ENCODE measurements at regions not wholly inside any gene's neighbourhood (a gene's known extent, or its start where the extent isn't known, plus 50 kb on each side); places are given as distances from the start of the nearest gene placed in this dataset.
A peak's percentile ranks its signal among the peaks of the same experiment; 100 is the strongest.
"Not testable (repeated sequence)": the region's sequence is repeated elsewhere in the genome, so short reads cannot be mapped to it uniquely, and the experiment has no call there.

DNA sequence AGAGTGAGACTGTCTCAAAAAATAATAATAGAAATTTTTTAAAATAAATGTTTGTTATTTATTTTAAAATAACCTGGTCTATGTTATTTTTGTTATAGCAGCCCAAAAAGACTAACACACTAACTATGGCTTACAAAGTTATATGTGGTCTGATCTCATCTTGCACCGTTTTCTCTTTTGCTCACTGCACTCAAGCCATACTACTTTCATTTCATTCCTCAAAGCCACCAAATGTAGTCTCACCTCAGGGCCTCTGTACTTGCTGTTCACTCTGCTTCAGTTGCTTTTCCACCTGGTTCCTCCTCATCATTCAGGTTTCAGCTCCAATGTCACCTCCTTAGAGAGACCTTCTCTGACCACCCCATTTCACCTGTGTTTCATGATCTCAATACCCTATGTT lies 55.2 kb upstream of the MDM1 start:
- DNase-seq: no peak

DNA sequence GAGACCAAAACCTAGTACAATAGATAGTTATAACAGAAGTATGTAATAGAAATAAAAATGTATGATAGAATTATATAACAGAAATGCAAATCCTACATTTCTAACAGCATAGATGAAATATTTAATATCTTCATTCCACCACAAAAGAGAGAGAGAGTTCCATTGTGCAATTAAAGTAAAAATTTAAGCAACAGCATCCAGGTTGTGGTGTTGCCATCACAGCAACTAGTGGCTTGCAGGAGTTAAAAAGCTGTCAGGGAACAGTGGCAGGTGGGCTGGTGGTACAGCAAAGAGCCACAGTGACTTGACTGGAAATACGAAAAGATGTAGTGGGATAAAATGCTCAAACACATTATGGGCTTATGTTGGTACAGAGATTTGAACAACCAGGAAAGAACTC lies 57.1 kb upstream of the MDM1 start:
- DNase-seq: no peak

GRCh38 chr12:68391937-68392336 lies 59.8 kb upstream of the MDM1 start:
- no peak for DNase-seq

DNA sequence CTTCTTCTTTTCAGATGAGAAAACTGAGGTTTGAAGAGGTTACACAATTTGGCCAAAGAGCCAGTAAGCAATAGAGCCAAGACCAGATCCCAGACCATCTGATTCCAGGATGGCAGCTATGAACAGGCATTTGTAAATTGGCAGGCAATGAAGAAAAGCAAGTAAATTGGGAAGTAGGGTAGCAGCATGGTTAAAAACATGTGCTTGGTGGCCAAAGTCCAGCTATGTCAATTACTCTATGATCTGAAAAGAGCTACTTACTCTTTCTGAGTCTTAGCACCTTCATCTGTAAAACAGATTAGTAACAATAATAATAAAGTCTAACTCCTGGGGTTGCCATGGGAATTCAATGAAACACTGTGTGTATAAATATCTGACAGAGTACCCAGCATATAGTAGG lies 60.2 kb upstream of the MDM1 start:
- no peak for DNase-seq

DNA sequence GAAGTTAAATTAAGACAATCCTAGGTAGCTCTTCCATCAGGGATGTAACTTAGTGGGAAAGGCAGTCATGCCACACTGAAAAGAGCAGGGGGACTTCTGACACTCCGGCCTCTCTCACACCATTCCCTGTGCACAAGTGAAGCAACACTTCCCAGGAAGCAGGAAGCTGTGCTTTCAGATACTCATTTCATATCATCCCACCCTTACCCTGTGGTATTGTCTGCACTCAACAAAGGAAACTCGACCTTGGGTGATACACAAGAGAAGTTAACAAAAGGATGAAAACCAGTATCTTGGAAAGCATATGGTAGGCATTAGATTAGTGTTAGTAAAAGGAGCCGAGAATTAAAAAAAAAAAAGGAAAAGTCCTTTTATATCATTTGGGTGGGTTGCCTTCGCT lies 61.3 kb upstream of the MDM1 start:
- no peak for DNase-seq

DNA sequence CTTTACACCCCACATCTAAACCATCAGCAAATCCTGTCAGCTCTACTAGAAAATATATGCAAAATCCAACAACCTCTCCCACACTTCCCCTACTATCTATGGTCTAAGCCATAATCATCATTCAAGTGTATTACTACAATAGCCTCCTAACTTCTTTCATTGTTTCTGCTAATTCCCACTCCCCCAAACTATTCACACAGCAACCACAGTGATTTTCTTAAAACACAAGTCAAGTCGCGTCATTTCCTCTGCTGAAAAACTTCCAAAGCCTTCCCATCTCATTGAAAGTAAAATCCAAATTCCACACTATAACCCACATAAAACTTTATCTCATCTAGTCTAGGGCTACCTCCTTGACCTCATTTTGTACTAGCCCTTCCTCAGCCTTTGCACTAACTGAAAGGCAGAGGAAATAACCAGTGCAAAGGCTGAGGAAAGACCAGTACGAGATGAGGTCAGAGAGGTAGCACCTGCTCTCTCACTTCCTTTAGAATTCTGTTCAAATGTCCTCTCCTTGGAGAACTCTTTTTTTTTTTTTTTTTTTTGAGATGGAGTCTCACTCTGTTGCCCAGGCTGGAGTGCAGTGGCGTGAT lies 65.5 kb upstream of the MDM1 start:
- peak; percentile 10 for DNase-seq

- DNase-seq: not testable (repeated sequence)
Observed at GRCh38 chr12:68398689-68399088, 66.5 kb upstream of the MDM1 start.

GRCh38 chr12:68400226-68400829 lies 68.2 kb upstream of the MDM1 start:
- peak; percentile 54 for DNase-seq

DNA sequence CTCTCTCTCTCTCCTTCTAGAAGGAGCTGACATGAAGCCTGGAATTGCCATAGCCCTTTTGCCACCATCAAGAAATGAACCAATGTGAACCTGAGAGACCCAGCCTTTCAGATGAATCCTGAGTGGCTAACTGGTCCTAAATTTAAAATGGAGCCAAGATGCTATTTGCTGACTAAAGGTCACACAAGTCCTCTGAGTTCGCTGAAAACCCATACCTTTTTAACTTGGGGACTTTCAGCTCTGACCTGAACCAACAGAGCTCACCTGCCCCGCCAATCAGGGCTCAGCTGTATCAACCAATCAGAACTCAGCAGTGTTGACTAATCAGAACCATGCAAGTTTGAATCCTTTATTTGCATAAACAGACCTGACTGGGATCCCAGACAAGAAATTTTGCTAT lies 70.3 kb upstream of the MDM1 start:
- DNase-seq: no peak

GRCh38 chr12:68403296-68403695 lies 71.1 kb upstream of the MDM1 start:
- DNase-seq: no peak

- DNase-seq: no peak
Observed at GRCh38 chr12:68403711-68404110, 71.5 kb upstream of the MDM1 start.

DNA sequence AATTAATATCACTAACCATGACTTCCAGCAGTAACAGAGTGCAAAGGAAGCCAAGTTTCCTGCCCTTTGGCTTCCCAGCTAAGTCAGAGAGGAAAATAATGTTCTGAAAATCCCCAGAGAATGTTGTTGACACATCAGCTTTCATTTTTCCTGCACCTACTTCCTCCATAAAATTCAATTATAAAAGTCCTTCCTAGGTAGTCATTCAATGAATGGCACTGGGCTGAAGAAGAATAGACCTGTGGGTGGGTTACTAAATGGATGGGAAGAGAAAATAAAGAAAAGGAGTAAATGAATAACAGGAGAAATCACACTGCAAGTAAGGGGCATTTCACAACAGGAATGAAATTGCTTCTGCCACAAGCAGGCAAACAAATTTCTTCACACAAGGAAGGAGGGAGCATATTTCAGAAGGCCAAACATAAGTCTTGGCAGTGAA lies 73.2 kb upstream of the MDM1 start:
- no peak for DNase-seq

DNA sequence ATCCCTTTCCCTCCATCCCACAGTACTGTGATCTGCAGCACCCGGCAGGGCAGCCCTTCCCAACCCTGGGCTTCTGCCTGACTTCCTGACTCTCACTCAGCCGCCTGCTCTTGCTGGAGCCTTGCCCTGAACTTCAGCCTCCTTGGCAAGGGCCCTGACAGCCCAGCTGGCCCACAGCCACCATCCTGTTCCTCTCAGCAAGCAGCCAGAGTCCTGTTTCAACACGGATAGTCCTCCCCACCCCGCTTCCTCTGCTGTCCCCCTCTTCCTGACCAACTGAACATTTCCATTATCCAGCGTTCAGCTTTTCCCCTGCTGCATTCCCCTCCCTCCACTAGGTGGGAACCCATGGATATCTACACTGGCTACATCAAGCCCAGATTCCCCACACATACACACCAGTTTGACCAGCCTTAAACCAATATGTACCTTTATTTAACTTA lies 74.0 kb upstream of the MDM1 start:
- peak; percentile 15 for DNase-seq

DNA sequence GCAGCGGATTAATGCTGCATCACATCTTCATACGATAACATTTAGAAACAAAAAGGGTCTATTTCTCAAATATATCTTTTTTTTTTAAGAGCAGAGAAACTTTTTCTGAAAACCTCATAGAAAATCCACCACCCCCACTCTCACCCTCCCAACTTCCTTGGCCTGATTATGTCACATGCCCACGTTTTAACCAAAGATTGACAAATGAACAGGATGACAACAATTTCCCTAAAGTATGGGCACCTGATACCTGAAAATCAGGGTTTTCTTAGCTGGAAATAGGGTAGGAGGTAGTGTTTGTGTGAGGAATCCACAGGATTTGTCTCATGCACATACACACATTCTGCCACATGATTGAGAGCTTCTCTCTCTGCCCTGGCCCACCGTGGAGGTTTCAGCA lies 74.7 kb upstream of the MDM1 start:
- DNase-seq: no peak

GRCh38 chr12:68410018-68410660 lies 78.0 kb upstream of the MDM1 start:
- no peak for DNase-seq

- no peak for DNase-seq
Observed at GRCh38 chr12:68411371-68411770, 79.2 kb upstream of the MDM1 start.

DNA sequence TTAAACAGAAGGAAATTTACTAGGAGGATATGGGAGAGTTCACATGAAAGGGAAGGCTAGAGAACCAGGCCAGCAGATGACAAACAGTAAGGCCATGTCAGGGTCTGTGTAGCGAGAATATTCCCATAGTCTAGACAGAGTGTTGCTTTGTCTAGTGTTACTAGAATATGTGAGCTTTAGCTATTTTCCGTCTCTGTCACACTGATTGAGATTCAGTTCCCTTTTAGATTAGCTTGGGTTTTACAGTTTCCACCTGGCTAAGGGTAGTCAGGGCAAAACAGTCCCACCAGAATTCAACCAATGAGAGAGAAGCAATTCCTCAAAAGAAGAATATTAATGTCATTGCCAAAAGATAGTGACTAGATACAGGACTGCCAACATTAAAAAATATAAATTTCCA lies 82.8 kb upstream of the MDM1 start:
- no peak for DNase-seq

DNA sequence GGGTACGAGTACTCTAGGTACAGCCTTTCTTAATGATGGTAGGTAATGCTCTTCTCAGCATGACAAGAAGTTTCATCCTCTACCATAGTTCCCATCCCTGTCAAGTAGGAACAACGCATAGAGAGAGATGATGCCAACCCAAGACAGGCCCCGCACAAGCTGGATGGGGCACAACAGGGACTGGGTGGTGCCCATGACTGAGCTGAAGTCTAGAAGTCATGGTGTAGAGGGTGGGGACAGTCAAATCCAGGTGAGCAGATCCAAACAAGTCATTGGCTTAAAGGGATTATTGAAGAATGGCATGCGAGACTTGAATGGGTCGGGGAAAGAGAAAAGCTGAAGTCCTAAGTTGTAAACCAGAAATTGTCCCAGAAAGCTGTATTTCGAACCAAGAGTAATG lies 84.2 kb upstream of the MDM1 start:
- no peak for DNase-seq

DNA sequence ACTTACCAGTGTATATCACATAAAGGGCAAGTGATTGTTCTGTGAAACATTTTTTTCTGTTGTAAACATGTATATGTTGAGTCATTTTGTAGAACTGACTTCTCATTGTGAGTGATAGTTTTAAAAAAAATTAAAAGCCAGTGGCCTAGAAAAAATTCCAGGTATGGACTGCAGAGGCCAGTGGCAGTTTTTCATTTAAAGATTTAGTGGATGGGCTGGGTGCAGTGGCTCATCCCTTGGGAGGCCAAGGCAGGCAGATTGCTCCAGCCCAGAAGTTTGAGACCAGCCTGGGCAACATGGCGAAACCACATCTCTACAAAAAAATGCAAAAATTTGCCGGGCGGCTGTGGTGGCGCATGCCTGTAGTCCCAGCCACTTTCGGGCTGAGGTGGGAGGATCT lies 84.7 kb upstream of the MDM1 start:
- DNase-seq: no peak

DNA sequence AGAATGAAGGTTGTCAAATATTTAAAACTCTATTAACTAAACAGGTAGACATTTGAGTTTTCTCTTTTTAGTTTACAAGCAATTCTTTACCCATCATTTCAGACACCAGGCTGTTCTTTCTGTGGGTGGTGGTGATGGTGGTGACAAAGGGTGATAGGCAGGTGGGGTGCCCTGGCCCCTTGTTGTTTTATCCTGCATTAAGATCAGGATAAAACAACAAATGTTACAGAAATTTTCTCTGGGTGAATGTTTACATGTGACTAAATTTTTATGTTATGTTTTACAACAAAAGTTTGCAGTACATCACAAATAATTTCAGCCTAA lies 85.9 kb upstream of the MDM1 start:
- no peak for DNase-seq

GRCh38 chr12:68420225-68421010 lies 88.3 kb upstream of the MDM1 start:
- no peak for DNase-seq

DNA sequence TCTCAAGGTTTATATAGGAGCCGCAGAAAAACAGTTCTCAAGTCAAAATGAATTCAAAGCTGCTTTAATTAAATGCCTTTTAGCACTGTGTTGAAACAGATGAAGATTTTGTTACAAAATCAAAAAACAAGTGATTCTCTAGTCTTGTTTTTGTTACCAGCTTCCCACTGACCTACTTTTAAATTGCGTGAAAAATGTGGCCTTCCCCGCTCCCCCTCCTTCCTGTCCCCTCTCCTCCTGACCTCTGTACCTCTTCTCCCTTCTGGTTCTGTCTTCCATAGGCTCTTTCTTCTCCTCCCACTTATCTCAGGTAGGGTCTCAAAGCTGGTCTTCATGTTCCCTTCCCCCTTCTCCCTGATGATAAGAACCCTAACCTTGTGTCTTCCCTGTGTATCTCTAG lies 90.0 kb upstream of the MDM1 start:
- DNase-seq: no peak

DNA sequence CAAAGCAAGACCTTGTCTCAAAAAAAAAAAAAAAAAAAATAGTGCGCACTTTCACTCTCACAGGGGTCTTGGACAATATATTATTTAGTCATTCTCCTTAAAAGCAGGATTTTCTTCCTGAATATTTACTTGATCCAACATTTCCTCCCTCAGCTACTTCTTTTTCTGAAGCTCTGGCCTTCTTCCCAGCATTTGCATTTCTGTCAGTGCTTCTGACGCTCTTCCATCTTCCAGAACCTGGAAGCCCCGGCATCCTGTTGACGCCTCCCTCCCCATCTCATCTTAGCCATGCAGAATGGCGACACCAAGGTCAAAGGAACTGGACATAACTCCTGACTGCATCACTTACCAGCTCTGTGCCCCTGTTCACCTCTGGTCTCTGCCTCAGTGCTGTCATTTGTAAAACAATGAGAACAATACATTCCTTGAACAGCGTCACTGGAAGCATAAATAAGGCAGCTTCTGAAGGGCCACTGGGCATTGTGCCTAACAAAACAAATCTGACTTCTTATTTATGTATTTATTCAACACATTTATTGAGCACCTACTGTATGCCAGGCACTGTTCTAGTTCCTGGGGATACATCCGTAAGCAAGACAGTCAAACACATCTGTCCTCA lies 90.9 kb upstream of the MDM1 start:
- peak; percentile 33 for DNase-seq

GRCh38 chr12:68425998-68426397 lies 93.8 kb upstream of the MDM1 start:
- no peak for DNase-seq

All from DMS53 (cell line).